ENCODE measurements at regions not wholly inside any gene's neighbourhood (a gene's known extent, or its start where the extent isn't known, plus 50 kb on each side); places are given as distances from the start of the nearest gene placed in this dataset.

DNA sequence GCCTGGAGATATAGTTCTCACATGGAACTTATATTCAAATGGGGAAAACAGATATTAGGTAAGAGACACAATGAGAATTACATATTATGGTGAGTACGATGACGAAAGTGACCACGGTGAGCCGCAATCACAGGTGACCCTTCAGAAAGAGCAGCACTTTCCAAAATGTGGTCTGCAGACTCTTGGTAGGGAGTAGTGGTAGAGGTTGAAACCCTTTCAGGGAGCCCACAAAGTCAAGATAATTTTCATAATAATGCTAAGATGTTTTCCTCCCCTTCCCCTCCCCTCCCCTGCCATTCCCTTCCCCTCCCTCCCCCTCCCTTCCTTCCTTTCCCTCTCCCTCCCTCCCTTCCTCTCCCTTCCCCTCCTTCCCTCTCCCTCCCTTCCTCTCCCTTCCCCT is 83.5 kb upstream of the AKT3 start:
- no peak for DNase-seq
- H3K4me3 ChIP-seq (ENCODE audit: low read length) = no peak overlapping the region
- no peaks in the 10 kb centered on the region for H3K79me2 ChIP-seq (ENCODE audit: low read length)
- TF ChIP-seq EZH2 (optimal IDR thresholded peaks at IDR 0.05; ENCODE audit: low read depth, low read length) (no peak), EZH2phosphoT487 (IDR thresholded peaks at IDR 0.05; ENCODE audit: low read length) (no peak)
- TF ChIP-seq, protein P1, sequence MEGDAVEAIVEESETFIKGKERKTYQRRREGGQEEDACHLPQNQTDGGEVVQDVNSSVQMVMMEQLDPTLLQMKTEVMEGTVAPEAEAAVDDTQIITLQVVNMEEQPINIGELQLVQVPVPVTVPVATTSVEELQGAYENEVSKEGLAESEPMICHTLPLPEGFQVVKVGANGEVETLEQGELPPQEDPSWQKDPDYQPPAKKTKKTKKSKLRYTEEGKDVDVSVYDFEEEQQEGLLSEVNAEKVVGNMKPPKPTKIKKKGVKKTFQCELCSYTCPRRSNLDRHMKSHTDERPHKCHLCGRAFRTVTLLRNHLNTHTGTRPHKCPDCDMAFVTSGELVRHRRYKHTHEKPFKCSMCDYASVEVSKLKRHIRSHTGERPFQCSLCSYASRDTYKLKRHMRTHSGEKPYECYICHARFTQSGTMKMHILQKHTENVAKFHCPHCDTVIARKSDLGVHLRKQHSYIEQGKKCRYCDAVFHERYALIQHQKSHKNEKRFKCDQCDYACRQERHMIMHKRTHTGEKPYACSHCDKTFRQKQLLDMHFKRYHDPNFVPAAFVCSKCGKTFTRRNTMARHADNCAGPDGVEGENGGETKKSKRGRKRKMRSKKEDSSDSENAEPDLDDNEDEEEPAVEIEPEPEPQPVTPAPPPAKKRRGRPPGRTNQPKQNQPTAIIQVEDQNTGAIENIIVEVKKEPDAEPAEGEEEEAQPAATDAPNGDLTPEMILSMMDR (IDR thresholded peaks at IDR 0.05; ENCODE audit: low read length) = no peak
- H3K4me1 ChIP-seq (ENCODE audit: low read length) = no peaks in the 10 kb centered on the region
- H3K9me3 ChIP-seq (replicated peaks; ENCODE audit: insufficient read depth, low read length) = no peaks in the 10 kb centered on the region
- no peak overlapping the region for H3K4me2 ChIP-seq (ENCODE audit: low read depth, low read length)
- H3K9ac ChIP-seq (ENCODE audit: low read length) = no peak overlapping the region
- H4K20me1 ChIP-seq (ENCODE audit: insufficient read depth, low read length) = no peaks in the 10 kb centered on the region
- H2AFZ ChIP-seq (ENCODE audit: low read length) = no peak overlapping the region
- no peaks in the 10 kb centered on the region for H3F3A ChIP-seq (ENCODE audit: insufficient read depth, low read length)
- no peaks in the 10 kb centered on the region for H3K27me3 ChIP-seq (replicated peaks; ENCODE audit: insufficient read depth, low read length)
- H3K27ac ChIP-seq (ENCODE audit: low read length) = no peak overlapping the region
- H3K36me3 ChIP-seq (replicated peaks; ENCODE audit: insufficient read depth, low read length) = no peaks in the 10 kb centered on the region
- H3K9me2 ChIP-seq (replicated peaks; ENCODE audit: insufficient read depth, low read length) = no peaks in the 10 kb centered on the region

- Histone ChIP-seq H4K20me1 (ENCODE audit: insufficient read depth, low read length) (no peaks in the 10 kb centered on the region), H3K36me3 (replicated peaks; ENCODE audit: insufficient read depth, low read length) (no peaks in the 10 kb centered on the region), H3K9ac (ENCODE audit: low read length) (no peak overlapping the region), H3K27me3 (replicated peaks; ENCODE audit: insufficient read depth, low read length) (no peaks in the 10 kb centered on the region), H3K79me2 (ENCODE audit: low read length) (no peaks in the 10 kb centered on the region), H3K9me3 (replicated peaks; ENCODE audit: insufficient read depth, low read length) (no peaks in the 10 kb centered on the region), H3F3A (ENCODE audit: insufficient read depth, low read length) (no peaks in the 10 kb centered on the region), H3K4me3 (ENCODE audit: low read length) (no peak overlapping the region), H3K9me2 (replicated peaks; ENCODE audit: insufficient read depth, low read length) (no peaks in the 10 kb centered on the region), H3K27ac (ENCODE audit: low read length) (no peak overlapping the region), H3K4me2 (ENCODE audit: low read depth, low read length) (no peak overlapping the region), H2AFZ (ENCODE audit: low read length) (no peak overlapping the region), H3K4me1 (ENCODE audit: low read length) (no peaks in the 10 kb centered on the region)
- DNase-seq = no peak
- TF ChIP-seq EZH2phosphoT487 (IDR thresholded peaks at IDR 0.05; ENCODE audit: low read length) (no peak), EZH2 (optimal IDR thresholded peaks at IDR 0.05; ENCODE audit: low read depth, low read length) (no peak)
- TF ChIP-seq, protein P1 (IDR thresholded peaks at IDR 0.05; ENCODE audit: low read length) = no peak
Measured at GRCh38 chr1:243931957-243932356, 81.9 kb upstream of the AKT3 start.

DNA sequence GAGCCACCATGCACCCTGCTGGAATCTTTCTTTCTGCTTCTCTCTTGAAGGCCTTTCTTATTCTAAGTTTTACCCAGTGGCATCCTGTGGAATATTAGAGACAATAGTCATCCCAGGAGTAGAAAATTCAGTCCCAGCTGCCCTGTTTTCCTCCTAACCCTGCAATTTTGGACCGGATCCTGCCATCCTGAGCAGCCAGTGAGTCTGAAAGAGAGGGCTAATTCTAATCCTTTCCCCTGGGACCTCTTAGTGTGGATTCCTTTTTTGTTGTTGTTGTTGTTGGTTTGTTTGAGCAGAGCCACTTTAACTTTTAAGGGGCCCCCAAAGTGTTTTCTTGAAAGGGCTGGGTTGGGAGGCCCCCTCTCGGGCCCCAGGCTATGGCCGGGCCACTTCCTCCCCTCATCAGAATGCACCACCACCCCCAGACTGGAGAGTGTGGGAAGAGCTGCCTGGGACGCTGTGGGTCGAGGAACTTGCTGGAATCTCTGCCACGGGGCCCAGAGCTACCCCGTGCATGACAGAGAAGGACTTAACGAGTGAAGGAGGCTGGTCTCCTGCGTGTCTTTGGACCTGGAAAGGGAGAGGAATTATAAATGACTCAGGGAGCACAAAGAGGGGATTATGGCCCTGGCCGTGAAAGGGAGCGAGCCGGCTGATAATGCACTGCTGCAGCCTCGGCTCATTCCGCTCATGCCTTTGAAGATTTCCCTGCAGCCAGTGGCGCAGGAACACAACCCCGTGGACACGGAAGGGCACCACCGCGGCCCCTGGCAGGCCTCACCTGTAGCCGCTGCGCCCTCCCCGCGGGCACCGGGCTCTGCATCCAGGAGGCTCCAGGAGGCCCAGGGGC is 81.0 kb upstream of the AKT3 start:
- H2AFZ ChIP-seq (ENCODE audit: low read length) = no peak overlapping the region
- no peak overlapping the region for H3K4me2 ChIP-seq (ENCODE audit: low read depth, low read length)
- no peak overlapping the region for H3K27ac ChIP-seq (ENCODE audit: low read length)

More for the DNA sequence above, 81.0 kb upstream of the AKT3 start:
- Histone ChIP-seq H3K4me3 (ENCODE audit: low read length) (no peak overlapping the region), H3K9me3 (replicated peaks; ENCODE audit: insufficient read depth, low read length) (no peaks in the 10 kb centered on the region), H3K27me3 (replicated peaks; ENCODE audit: insufficient read depth, low read length) (no peaks in the 10 kb centered on the region), H3K36me3 (replicated peaks; ENCODE audit: insufficient read depth, low read length) (no peaks in the 10 kb centered on the region), H3K9ac (ENCODE audit: low read length) (no peak overlapping the region), H3K9me2 (replicated peaks; ENCODE audit: insufficient read depth, low read length) (no peaks in the 10 kb centered on the region), H3K4me1 (ENCODE audit: low read length) (no peaks in the 10 kb centered on the region), H4K20me1 (ENCODE audit: insufficient read depth, low read length) (no peaks in the 10 kb centered on the region), H3K79me2 (ENCODE audit: low read length) (no peaks in the 10 kb centered on the region), H3F3A (ENCODE audit: insufficient read depth, low read length) (no peaks in the 10 kb centered on the region)
- no peak for DNase-seq
- TF ChIP-seq, protein P1 (IDR thresholded peaks at IDR 0.05; ENCODE audit: low read length) = no peak
- TF ChIP-seq EZH2 (optimal IDR thresholded peaks at IDR 0.05; ENCODE audit: low read depth, low read length) = no peak
- TF ChIP-seq EZH2phosphoT487 (IDR thresholded peaks at IDR 0.05; ENCODE audit: low read length) = no peak

All from MM.1S (cell line).